Left lung (tissue), 4 donors: ENCODE measurements at regions not wholly inside any gene's neighbourhood (a gene's known extent, or its start where the extent isn't known, plus 50 kb on each side); places are given as distances from the start of the nearest gene placed in this dataset.

ENCODE experiments used
- ATAC-seq: fragments of 200-7000 bp; cut with Tn5 transposase; one replicate; pipeline ENCODE4 v1.9.1; 2020; ENCODE audit warnings: moderate library complexity
- DNase-seq, 4 donors: peaks; one replicate each; pipeline ENCODE4 v3.0.0-alpha.2; 2013 to 2020
- H3K27ac ChIP-seq, 2 donors: fragments of 200-600 bp; sonication (generic) in 1 of 2; one replicate each; pipeline versions ENCODE4 v1.5.0 to v1.8.0; 2020 to 2021
- H3K27me3 ChIP-seq, 2 donors: fragments of 200-600 bp; sonication (generic) in 1 of 2; one replicate each; pipeline versions ENCODE4 v1.5.0 to v1.8.0; 2020 to 2021
- H3K36me3 ChIP-seq, 2 donors: fragments of 200-600 bp; sonication (generic) in 1 of 2; one replicate each; pipeline versions ENCODE4 v1.5.0 to v1.8.0; 2020 to 2021
- H3K4me1 ChIP-seq, 2 donors: fragments of 200-600 bp; one replicate each; pipeline ENCODE4 v1.8.0; 2021
- H3K4me3 ChIP-seq, 2 donors: fragments of 200-600 bp; sonication (generic) in 1 of 2; one replicate each; pipeline versions ENCODE4 v1.5.0 to v1.8.0; 2020 to 2021; ENCODE audit warnings: mild to moderate bottlenecking in 1 of 2
- H3K9me3 ChIP-seq, 2 donors: fragments of 200-600 bp; sonication (generic) in 1 of 2; one replicate each; pipeline versions ENCODE4 v1.5.0 to v1.8.0; 2020 to 2021
- CTCF ChIP-seq, 2 donors: fragments of 200-600 bp; sonication (generic) in 1 of 2; IDR thresholded peaks; one replicate each; pipeline versions ENCODE4 v1.5.0 to v1.8.0; 2021; ENCODE audit warnings: antibody characterized with exemption in 2 of 2
- intact Hi-C, 2 donors: fragments of 100-400 bp; cut with DNase I; formaldehyde crosslinking; loops; one replicate each; pipeline versions ENCODE4 v1.11.2 to v1.14.2; 2022
- donor health status: DM: no; HTN: yes; CAD: no.
- donor health status: DM: no; HTN: no; CAD: no.

DNA sequence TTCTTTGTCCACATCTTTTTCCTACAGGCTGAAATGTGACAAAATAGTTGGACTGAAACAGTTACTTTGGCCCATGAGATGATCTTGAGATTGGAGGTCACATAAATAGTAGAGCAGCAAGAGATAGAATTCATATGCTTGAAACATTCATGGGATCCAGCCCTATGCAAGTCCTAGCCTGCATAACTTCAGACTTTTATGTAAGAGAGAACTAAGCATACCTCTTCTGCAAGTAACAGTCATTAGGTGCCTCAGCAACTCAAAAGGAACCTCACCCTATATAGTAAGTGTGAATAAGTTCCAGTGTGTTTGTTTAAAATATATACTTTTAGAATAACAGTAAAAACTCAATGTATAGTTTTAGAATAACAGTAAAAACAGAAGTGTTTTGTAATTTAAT is 138.0 kb upstream of the P2RY1 start:
- intact Hi-C loops = no loop called here
- Histone ChIP-seq H3K4me3 (no peak overlapping the region), H3K36me3 (no peaks in the 10 kb centered on the region), H3K27me3 (no peaks in the 10 kb centered on the region), H3K9me3 (no peaks in the 10 kb centered on the region), H3K4me1 (no peaks in the 10 kb centered on the region), H3K27ac (no peak overlapping the region)
- DNase-seq (no peak), ATAC-seq (no peak)
- TF ChIP-seq CTCF (IDR thresholded peaks at IDR 0.05) = no peak

- TF ChIP-seq CTCF (IDR thresholded peaks at IDR 0.05) = no peak
- Histone ChIP-seq H3K9me3 (no peaks in the 10 kb centered on the region), H3K27ac (no peak overlapping the region), H3K4me1 (no peaks in the 10 kb centered on the region), H3K27me3 (no peaks in the 10 kb centered on the region), H3K4me3 (no peak overlapping the region), H3K36me3 (no peaks in the 10 kb centered on the region)
- no peak for DNase-seq
- ATAC-seq = no peak
- intact Hi-C loops = no loop called here
Observed at GRCh38 chr3:152703245-152703890, 131.6 kb upstream of the P2RY1 start.

- no peaks in the 10 kb centered on the region for H3K36me3 ChIP-seq
- no peak overlapping the region for H3K27ac ChIP-seq
- no peaks in the 10 kb centered on the region for H3K27me3 ChIP-seq
- no peak overlapping the region for H3K4me3 ChIP-seq
- H3K9me3 ChIP-seq = no peaks in the 10 kb centered on the region
- TF ChIP-seq CTCF (IDR thresholded peaks at IDR 0.05) = no peak
- intact Hi-C loops = no loop called here
- H3K4me1 ChIP-seq = no peaks in the 10 kb centered on the region
- ATAC-seq = no peak
- no peak for DNase-seq
Observed at GRCh38 chr3:152706991-152707713, 127.8 kb upstream of the P2RY1 start.

DNA sequence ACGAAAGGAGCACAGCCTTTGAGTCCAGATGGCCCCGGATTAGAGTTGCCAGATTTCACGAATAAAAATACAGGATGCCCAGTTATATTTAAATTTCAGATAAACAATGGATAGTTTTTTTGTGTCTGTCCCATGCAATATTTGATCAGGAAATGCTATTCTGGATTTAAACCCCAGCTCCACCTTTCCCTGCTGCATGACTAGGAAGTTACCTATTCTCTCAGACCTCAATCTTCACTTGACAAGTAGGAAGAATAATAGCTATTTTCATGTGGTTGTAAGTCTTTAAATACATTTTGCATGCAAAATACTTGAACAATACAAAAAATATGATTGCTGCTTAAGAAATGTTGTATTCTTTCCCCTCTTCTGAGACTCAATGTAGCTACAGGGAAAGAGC is 125.3 kb upstream of the P2RY1 start:
- Histone ChIP-seq H3K36me3 (no peaks in the 10 kb centered on the region), H3K4me3 (no peak overlapping the region), H3K4me1 (no peaks in the 10 kb centered on the region), H3K9me3 (no peaks in the 10 kb centered on the region), H3K27ac (no peak overlapping the region), H3K27me3 (no peaks in the 10 kb centered on the region)
- intact Hi-C loops = no loop called here
- DNase-seq (no peak), ATAC-seq (no peak)
- no peak for TF ChIP-seq CTCF (IDR thresholded peaks at IDR 0.05)

GRCh38 chr3:152710549-152710948 is 124.4 kb upstream of the P2RY1 start:
- no peaks in the 10 kb centered on the region for H3K9me3 ChIP-seq
- DNase-seq (no peak), ATAC-seq (no peak)
- H3K4me3 ChIP-seq = no peak overlapping the region
- no peak for TF ChIP-seq CTCF (IDR thresholded peaks at IDR 0.05)
- intact Hi-C loops = no loop called here
- H3K36me3 ChIP-seq = no peaks in the 10 kb centered on the region
- no peak overlapping the region for H3K27ac ChIP-seq
- no peaks in the 10 kb centered on the region for H3K27me3 ChIP-seq
- no peaks in the 10 kb centered on the region for H3K4me1 ChIP-seq
